ENCODE measurements at regions not wholly inside any gene's neighbourhood (a gene's known extent, or its start where the extent isn't known, plus 50 kb on each side); places are given as distances from the start of the nearest gene placed in this dataset.

- DNase-seq = no peak
Observed at GRCh38 chr18:47316924-47317323, 65.5 kb upstream of the SKOR2 start.

GRCh38 chr18:47313901-47314300 is 62.4 kb upstream of the SKOR2 start:
- no peak for DNase-seq

- no peak for DNase-seq
Observed at GRCh38 chr18:47311585-47311984, 60.1 kb upstream of the SKOR2 start.

Measured in NCI-H526 (cell line).